ENCODE measurements at regions not wholly inside any gene's neighbourhood (a gene's known extent, or its start where the extent isn't known, plus 50 kb on each side); places are given as distances from the start of the nearest gene placed in this dataset.

- TF ChIP-seq POLR2A (IDR thresholded peaks at IDR 0.05; ENCODE audit: low read depth, low read length) (no peak), POLR2AphosphoS5 (IDR thresholded peaks at IDR 0.05; ENCODE audit: low read depth, low read length) (no peak)
Observed at GRCh38 chr1:36605942-36606640, 123.4 kb upstream of the CSF3R start.
